NCI-H69 (cell line): ENCODE measurements at regions not wholly inside any gene's neighbourhood (a gene's known extent, or its start where the extent isn't known, plus 50 kb on each side); places are given as distances from the start of the nearest gene placed in this dataset.

ENCODE experiments used
- DNase-seq: peaks from one replicate; lab custom pipeline; 2025; lab: John Stamatoyannopoulos, UW

DNA sequence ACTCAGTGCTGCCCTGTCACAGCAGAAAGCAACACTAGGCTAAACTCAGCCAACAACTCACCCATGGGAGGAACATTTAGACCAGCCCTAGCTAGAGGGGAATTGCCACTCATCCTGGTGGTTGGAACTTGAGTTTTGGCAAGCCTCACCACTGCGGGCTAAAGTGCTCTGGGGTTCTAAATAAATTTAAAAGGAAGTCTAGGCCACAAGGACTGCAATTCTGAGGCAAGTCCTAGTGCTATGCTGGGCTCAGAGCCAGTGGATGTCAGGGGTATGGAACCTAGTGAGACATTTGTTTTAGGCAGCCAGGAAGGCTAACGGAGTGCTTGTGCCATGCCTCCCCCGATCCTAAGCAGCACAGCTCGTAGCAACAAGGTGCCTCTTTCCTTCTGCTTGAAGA lies 78.0 kb downstream of the RGS13 start:
- DNase-seq: no peak

DNA sequence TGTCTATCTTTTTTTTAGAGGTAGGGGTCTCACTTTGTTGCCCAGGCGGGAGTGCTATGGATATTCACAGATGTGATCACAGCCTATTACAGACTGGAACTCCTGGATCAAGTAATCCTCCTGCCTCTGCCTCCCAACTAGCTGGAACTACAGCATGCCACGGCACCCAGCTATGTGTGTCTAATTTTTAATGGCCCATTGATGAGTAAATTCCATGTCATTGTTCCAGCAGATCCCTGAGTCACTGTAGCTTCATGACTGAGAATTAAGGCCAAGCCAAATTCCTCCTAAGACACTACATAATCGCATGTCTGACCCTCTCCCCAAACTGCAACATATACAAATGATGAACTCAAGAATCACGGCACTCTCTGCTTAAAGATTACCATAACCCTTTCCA lies 84.2 kb upstream of the RGS2 start:
- DNase-seq: no peak

DNA sequence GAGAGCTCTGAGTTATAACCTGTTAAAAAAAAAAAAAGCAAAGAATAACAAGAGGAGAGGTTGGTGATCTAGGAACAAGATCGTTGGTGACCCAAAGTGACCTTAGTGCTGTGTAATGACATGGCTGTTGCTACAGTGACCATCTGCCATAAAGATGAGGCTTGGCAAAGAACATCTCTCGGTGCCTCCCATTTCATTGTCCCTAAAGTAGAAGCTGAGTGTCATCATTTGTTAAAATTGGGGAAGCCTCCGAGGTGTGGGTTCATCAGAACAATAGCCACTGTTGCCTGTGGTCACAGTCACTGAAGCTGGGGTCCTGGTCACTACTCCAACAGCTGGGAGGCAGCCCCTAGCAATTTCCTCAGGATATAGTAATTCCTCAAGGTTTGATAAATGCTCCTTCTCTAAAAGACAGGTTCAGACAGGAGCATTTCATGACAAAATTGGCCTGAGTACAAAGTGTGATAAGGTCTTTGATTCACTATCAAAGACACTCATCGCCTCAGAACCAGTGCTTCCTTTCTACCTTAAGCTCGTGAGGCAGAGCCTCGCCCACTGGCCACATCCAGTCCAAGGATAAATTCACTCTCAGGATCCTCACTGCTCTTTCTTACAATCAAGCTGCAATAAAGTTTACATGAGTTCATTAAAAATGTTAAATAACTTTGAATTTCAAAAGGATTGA lies 81.9 kb upstream of the RGS2 start:
- DNase-seq: peak; percentile 31

DNA sequence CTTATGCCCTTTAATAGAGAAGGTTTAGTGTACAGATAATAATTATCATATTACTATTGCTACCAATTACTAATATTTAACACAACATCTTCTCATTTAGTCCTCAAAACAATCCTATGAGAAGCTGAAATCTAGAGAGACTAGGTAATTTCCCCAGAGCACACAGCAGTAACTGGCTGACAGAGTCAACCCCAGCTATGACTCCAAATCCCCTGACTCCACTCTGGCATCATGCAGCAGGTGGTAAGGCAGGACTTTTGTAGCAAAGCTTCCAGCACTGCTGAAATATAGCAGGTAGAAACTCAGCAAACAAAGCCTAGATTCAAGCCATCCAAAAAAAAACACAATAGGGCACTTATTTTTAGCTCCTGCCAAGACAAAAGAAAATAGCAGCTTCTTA lies 79.3 kb upstream of the RGS2 start:
- DNase-seq: no peak

DNA sequence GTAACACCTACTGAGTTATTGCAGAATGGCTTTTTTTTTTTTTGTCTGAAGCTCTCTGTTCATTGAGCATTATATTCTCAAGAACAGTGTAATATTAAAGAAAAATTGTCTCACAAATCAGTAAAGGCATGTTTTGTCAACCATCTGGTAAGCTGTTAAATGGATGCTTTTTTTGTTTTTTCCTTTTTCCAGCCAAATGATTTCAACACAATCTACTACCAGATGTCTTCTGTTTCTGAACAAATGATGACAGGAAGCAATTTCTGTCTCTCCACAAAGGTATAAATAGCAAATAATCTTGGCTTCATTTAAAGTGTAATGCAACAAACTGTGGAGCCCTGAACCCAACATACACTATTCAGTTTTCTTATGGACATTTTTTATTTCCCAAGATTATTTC lies 78.6 kb upstream of the RGS2 start:
- DNase-seq: no peak

DNA sequence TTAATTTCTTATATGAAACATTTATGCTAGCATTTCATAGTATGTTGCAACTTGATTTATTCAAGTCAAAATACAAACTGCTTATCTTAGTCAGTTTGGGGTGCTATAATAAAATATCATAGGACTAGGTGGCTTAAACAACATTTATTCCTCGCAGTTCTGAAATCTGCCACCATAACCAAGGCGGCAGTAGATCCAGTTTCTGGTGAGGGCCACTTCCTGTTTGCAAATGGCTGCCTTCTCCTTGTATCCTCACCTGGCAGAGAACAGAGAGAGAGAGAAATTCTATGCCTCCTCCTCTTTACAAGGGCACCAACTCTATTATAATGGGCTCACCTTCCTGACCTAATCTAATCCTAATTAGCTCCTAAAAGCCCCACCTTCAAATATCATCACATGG lies 76.1 kb upstream of the RGS2 start:
- DNase-seq: peak; percentile 39

DNA sequence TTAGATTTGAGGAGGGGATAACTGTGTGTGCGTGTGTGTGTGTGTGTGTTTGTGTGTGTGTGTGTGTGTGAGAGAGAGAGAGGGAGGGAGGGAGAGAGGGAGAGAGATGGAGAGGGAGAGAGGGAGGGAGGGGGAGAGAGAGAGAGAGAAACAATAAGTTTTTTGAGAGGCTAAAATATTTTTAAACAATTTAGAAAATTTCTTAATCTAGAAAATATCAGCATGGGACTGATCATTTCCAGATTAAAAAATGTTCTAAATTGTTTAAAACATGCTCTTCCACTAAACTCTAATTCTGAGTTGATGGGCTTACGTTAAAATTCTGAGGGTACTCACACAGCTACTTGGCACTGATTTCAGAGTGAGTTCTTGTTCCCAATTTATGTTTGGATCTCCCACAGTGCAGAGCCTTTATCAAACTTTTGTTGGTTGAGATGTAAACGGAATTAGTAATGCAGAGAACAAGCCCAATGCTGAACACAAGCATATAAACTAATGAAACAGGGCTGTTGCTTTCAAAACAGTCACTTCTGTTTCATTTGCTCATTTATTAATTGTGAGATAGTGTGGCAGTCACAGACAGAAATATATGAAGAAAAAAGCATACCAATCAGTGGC lies 73.4 kb upstream of the RGS2 start:
- DNase-seq: no peak

DNA sequence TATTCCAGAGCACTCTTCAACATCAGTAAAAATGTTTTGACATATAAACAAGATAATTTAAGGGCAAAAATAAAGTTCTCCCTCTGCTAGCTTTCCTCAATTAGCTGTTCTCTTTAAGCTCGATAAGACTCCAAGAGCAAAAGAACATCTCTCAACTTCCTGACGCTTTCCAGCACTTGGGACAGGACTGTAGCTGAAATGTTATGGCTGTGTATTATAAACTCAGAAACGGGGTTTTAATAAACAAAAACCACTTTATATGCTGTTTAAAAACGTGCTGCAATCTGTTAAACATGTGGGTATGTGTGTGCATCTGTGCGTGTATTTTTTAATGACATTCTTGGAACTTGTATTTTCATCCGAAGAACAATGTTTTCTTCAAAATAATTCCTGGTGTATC lies 71.5 kb upstream of the RGS2 start:
- DNase-seq: no peak

DNA sequence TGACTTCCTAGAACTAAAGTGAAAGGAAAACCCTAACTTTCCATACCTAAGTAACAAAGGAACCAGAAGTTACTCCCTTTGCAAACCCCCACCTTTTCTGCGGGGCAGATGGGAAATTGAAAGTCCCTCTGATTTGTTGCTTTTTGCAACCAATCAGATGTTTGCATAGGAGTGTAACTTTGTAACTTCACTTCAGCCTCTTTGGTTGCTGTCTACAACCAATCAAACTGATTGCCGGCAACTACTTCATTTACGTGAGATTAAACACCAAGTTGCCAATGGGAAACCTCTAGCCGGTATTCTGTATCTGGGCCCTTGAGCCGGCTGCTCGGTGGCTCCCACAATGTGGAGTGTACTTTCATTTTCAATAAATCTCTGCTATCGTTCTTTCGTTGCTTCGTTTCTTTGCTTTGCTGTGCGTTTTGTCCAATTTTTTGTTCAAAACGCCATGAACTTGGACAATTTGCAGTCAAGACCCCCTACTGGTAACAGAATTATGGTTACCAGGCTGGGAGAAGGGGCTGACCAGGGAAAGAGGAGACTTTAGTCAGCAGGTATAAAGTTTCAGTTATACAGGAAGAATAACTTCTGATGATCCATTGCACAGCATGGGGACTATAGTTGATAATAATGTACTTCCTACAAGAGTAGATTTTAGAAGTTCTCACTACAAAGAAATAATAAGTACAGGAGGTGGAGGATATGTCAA lies 69.2 kb upstream of the RGS2 start:
- no peak for DNase-seq

DNA sequence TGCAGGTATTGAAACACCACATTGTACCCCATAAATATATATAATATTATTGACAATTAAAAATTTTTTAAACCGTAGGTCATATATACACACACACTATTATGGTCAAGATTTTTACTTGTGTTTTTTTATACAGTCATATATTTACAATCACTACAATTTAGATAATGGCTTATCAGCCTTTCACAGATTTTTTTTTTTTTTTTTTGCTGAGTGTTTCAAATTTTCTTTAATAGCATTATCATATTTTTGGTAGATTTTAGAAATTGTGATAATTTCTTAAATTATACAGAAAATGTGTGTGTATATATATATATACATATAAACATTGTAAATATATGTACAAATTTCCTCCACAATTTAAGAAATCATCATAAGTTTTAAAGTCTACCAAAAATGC lies 68.6 kb upstream of the RGS2 start:
- DNase-seq: no peak

DNA sequence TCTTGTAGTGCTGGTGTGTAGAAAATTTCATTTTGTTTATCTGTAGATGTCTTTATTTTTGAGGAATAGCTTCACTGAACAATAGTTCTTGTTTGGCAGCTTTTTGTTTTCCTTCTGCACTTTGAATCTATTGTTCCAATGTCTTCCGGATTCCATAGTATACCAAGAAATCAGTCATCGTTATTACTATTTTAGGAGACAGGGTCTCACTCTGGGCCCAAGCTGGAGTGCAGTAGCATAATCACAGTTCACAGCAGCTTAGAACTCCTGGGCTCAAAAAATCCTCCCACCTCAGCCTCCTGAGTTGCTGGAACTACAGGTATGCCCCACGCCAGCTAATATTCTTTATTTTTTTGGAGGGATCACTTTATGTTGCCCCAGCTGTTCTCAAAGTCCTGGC lies 67.7 kb upstream of the RGS2 start:
- DNase-seq: no peak

DNA sequence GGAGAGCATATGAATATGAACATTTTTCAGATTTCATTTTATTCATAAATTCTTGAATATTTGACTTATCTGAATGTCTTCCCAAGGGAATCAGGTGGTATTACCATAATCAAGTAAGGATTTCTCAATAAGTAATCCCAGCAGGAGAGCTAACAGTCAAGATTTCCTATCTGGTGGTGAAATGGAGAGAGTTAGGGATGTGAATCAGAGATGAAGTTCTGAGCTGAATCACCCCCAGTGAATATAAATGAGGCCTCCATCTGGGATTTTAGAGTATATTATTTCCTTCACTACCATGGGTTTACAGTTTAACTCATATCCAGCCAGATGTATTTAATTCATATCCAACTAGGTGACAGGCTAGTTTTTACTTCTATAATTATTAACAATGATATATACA lies 61.5 kb upstream of the RGS2 start:
- no peak for DNase-seq

DNA sequence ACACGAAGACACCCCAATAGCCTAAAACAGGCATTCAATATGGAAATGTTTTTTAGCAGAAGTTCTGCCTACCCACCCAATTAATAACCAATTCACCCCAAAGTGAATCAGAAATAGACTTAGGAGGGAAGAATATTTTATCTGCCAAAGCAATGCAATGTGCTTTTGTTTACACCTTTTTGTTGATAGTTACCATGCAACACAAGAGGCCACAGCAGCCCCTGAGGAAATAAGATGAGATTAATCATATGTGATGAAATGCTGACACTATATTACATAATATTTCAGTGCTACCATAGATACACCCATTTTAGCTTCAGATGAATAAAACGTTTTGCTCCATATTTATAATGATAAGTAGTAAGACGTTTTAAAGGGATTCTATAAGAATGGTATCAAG lies 60.9 kb upstream of the RGS2 start:
- no peak for DNase-seq

DNA sequence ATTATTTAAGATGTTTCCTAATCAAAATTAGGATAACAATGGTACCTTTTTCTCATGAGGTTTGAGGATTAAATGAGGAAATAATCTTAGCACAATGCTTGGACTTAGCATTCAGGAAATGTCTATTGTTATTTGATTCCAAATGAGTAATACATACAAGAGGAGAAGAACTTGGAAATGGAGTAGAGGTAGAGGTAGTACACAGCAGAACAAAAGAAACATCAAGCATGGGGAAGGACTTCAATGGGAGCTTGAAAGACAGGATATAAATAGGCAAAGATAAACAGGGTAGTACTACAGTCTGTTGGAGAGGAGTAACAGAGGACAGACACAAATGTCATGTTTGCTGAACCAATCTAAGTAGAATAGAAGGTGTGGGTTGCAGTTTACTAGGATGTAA lies 59.5 kb upstream of the RGS2 start:
- no peak for DNase-seq

DNA sequence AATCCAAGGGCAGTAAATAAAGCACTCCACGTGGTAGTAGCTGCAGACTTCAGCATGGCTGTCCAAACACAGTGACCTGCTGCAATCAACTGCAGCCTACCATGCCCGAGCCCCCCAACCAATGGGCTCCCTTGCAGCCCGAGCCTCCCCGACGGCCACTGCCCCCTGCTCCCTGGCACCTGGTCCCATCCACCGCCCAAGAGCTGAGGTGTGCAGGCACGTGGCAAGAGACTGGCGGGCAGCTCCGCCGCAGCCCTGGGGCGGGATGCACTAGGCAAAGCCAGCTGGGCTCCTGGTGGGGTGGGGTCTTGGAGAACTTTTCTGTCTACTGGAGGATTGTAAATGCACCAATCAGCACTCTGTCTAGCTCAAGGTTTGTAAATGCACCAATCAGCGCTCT lies 57.6 kb upstream of the RGS2 start:
- DNase-seq: no peak

DNA sequence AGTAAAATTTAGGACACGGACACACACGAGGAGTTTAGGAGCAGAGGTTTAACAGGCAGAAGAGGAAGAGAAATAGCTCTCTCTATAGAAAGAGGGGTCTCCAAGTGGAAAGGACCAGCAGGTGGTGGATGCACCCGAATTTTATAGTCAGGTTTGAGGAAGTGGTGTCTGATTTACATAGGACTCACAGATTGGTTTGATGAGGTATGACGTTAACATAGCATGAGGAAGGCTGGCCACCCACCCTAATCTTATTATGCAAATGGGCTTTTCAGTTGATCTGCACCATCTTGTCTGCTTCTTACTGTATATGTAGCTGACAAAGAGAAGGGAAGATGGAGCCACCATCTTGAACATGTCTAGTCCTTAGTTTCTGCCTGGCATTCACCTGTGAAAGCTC lies 52.5 kb upstream of the RGS2 start:
- no peak for DNase-seq

DNA sequence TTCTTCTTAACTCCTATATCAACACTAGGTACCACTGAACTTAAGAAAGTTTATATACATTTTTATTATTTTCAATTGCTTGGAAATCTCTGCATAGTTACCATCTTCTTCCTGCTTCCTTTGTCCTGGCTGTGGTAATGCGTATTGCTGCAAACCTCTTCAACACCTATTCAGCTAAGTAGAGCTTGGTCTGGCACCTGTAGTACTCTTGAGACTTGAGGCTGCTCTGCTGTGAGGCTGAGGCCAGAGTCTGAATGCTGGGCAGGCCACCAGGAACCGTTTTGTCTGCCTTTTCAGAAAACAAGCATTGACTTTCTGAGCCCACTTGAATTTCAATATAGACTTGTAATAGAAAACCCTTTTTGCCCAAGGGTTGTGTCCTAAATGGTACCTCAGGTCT lies 52.0 kb upstream of the RGS2 start:
- DNase-seq: no peak

DNA sequence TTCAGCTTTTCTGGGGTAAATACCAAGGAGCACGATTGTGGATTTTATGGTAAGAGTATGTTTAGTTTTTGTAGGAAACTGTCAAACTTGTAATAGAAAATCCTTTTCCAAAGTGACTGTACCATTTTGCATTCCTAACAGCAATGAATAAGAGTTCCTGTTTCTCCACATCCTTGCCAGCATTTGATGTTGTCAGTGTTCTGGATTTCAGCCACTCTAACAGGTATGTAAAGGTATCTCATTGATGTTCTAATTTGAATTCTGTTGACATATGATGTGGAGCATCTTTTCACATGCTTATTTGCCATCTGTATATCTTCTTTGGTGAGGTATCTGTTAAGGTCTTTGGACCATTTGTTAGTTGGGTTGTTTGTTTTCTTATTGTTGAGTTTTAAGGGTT lies 50.3 kb upstream of the RGS2 start:
- DNase-seq: no peak
